GM21381 (cell line): ENCODE measurements at regions not wholly inside any gene's neighbourhood (a gene's known extent, or its start where the extent isn't known, plus 50 kb on each side); places are given as distances from the start of the nearest gene placed in this dataset.

ENCODE experiments used
- ATAC-seq: cut with Tn5 transposase; IDR thresholded peaks from one replicate; pipeline ENCODE4 v1.9.1; 2021; ENCODE audit warnings: mild to moderate bottlenecking, moderate library complexity; ENCODE audit not compliant: unreplicated experiment

DNA sequence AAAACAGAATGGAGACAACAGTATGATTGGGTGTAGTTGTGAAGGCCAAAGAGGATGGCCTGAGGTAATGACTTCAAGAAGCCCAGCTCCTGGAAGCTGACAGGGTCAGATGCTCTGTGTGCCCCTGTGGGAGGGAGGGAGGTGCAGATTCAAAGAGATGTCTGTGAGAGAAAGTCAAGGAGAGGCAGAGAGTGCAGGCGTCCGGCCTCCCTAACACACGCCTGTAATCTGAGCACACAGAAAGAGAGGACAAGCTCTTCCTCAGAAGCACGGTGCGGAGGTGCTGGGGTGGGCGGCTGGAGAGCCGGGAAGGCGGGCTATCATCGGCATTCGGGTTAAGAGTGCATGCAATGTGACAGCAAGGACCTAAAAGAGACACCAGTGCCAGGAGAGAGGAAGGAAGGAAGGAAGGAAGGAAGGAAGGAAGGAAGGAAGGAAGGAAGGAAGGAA is 238.2 kb upstream of the HES1 start:
- no peak for ATAC-seq

DNA sequence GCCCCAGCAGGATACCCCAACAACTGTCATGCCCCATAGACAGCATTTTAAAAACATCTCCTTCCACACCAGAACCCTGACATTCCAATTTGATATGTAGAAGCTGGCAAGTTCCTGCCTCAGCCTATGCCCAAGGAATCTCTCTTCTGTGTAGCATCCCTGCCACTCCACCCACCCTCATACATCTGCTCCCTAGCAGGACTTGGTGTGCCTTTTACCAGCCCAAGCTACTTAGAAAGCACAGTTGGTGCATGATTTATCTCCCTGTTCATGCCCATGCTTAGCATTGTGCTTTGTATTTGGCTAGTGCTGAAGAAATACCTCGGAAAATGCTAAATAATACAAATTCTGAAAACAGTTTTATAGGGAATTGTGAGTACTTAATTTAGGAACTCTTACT is 236.9 kb upstream of the HES1 start:
- no peak for ATAC-seq

DNA sequence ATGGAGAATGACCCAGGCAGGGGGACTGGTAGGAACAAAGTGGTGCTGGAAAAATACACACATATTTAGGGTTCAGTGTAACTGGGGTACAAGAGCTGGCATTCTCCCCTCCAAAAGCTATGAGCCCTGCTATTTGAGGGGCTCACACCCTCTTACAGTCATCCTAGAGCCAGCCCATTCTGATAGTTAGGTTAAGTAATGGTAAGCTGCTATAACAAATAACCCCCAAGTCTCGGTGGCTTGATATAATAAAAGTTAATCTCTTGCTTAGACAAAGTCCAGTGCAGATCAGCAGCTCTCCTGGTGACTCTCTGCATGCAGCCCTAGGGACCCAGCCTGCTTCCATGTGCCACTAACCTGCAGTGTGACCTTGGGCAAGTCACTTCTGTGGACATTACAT is 234.9 kb upstream of the HES1 start:
- ATAC-seq: no peak

DNA sequence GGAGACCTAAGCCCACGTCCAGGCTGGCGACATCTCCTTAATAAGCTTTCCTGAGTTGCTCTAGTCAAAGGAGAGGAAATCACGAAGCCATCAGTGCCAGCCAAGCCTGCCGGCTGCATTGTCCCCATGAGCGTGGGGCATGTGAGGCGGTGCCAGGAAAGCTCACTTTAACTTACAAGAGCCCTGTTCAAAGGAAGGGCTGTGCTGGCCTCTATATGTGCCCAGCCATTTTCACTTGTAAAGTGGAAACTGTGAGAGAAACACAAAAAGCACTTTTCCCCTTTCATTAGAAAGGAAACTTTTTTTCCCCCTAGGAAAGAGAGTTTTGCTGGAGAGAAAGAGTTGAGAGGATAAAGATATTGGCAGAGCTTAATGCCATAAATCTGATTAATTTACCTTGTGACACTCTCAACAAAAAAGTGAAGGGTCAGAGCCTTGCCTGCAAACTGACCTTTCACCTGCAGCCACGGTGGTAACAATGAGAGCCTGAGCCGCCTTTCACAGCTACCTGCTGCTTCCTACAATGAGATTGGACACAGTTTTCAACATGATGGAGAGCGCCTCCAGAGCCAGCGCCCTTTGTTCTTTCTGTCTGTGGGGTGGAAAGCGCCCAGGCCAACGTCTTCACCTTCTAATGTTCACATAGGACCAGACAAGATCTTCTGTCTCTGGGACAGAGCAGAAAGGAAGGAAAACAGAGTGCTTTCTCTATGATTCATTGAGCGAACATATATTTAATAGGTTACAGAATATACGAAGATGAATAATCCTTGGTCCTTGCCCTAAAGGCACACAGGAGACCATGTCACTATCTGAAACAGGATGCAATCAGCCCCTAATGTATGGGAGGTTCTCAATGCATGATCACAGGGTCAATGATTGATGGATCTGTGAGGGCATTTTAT is 233.1 kb upstream of the HES1 start:
- no peak for ATAC-seq

DNA sequence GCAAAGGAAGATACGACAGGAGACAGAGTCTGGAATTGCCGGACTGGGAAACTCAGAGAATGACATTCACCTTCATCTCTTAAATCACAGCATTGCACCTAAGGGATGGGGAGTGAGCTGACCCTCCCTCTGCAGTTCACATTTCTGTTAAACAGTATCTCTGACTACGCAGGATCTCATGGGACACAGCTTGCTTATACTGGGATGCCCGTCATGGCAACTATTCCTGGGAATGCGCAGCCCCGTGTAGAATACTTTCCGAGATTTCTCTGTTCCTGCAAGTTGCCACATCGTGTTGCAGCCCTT is 232.5 kb upstream of the HES1 start:
- no peak for ATAC-seq

DNA sequence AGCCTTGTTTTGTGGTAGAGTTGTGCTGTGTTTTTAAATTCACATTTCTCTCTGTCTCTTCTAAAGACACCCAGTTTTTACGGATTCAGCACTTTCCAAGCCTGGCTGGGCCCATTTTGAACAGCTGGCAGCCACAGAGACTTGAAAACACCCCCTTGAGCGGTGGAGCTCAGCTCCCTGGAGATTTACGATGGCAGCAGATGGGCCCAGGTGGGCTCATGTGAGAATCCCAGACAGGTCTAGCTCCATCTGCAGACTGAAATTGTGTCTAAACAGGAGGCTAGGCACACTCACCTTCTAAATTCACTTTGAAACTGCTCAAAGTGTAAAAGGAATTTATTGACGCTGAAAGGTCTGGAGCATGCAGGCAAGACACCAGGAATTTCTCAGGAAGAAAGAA is 232.0 kb upstream of the HES1 start:
- no peak for ATAC-seq

DNA sequence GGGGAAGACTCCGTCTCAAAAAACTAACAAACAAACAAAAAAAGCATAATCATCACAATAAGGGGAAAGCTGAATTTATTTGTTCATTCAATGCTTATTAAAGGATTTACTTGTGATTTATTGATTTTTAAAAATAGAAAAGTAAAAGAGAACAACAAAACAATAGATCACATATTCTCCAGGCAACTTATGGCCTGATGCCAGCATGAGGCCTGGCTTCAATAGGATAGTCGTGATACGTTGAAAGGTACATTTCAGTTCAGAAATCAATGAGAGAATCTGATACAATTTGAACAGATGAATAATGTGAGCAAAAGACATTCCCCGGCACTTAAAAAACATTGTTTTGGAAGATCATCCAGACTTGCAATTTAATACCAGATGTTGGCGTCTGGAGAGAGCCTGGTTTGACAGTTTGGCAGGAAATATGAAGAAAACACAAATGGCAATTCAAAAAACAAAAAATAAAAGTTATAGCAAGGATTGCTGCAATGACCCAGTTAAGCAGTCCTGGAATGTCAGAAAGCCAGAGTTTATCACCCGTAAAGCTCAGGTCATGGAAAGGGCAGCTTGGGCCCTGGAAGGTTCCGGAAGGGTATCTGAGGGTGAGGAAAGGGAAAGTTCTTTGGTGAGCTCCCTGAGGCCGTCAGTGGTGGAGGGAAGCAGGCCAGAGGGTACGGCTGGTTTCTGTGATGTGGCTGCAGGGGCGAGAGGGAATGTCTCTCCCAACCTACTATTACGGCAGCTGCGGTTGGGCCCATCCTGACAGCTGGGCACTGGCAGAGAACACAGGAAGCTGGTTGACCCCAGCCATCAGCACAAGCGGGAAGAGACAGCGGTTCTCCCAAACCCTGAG is 230.2 kb upstream of the HES1 start:
- ATAC-seq: no peak

DNA sequence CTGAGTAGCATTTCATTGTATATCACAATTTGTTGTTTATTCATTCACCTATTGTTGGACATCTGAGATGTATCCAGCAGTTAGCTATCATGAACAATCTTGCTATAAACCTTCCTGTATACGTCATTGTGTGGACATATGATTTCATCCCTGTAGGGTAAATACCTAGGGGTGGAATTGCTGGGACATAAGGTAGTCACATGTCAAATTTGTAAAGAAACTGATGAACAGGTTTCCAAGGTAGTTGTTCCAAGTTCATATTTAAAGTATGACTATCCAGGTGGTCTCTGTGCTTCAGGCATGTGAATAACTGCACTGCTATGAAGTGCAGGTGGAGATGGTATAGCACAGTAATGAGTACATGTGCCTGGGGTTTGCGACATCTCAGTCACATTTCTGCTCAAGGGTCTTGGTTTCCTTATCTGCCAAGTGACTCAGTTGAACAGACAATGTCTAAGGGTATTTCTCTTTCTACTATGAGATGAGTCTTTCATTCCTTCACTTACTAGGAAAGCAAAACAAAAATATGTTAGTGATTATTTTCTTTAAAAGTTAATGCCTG is 229.0 kb upstream of the HES1 start:
- no peak for ATAC-seq

DNA sequence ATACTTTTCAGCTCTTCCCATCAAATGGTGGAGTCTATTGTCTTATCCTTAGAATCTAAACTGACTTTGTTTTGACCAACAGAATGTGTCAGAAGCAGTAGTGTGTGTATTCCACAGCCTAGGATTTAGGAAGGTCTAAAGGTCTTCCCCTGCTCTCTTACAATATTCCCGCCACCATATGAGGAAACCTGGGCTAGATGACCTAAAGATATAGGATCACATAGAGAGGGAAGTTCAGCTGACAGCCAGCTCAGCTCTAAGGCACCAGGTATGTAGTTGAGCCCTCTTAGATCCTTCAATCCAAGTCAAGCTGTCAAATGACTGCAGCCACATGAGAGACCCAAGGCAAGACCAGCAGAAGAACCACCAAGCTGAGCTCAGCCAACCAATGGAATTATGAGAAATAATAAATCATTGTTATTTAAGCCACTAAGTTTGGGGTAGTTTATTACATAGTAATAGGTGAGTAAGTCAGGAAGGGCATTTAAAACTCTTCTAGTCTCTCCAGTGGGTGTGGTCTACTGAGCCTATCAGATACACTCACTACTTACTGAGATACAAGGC is 227.7 kb upstream of the HES1 start:
- ATAC-seq: no peak

DNA sequence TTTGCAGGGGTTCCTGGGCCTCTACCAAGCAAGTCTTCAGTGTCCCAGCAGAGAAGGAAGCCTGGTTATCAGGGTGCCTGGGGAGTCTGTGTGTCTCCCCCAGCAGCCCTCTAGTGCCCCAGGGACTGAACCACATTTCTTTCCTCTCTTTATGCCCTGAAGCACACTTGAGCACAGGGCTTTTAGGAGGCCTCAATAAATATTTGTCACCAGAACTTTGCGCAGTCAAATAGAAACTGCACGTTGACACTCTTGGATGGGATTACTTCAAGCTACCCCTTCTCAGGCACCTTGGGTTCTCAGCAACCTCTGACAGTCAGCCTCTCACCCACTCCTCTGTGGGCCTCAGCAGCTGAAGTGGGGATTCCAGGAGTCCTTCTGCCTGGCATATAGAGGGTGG is 226.6 kb upstream of the HES1 start:
- no peak for ATAC-seq

DNA sequence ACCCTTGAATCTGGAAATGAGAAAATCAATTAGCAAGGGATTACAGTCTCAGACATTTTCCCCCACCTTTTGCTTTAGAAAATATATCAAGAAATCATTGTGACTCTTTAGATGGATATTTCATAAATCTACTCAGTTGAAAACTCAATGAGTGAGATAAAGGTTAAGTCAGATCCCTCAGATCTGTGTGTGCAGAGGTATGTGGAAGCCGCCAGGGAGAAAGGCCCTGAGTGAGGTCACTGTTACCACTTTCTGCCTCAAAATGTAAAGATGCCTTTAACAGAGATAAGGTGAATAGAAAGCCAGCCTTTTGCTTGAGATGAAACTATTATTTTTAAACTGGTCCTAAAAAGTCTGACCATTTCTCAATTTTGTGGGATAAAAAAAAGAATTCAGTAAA is 225.6 kb upstream of the HES1 start:
- ATAC-seq: no peak

DNA sequence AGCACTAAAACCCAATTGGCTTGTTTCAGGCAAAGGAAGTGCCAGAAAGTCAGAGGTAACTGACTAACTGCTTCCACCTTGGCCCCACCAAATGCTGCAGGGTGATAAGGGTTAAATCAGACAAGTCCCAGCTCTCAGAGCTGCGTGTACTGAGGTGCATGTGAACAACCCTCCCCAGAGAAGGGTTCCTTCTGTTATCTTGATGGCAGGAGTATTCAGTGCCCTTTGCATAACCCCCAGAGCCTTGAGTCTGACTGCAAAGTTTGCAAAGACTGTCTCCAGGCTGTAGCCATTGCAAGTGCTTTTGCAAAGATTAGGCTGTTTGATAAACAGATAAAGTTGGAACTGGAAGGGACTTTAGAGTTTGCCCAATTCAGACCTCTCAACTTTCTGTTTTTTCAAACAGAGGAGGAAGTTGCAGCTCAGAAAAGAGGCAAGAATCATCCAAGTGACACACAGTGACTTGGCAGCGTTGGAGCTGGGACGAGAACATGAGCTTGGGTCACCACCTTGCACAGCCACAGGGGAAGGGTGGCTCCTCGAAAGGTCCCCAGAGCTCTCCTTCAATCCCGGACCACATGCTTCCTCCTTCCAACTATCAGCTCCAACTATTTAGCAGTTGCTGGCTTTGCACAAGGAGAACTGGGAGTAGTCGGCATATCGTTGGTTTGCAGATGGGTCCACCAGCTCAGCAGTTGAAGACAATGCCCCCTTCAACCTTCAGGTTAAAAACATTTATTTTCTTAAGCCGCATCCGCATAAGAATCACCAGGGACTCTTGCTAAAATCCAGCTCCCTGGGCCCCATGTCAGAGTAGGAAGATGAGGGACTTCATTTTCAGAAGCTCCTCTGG is 224.8 kb upstream of the HES1 start:
- ATAC-seq: no peak

DNA sequence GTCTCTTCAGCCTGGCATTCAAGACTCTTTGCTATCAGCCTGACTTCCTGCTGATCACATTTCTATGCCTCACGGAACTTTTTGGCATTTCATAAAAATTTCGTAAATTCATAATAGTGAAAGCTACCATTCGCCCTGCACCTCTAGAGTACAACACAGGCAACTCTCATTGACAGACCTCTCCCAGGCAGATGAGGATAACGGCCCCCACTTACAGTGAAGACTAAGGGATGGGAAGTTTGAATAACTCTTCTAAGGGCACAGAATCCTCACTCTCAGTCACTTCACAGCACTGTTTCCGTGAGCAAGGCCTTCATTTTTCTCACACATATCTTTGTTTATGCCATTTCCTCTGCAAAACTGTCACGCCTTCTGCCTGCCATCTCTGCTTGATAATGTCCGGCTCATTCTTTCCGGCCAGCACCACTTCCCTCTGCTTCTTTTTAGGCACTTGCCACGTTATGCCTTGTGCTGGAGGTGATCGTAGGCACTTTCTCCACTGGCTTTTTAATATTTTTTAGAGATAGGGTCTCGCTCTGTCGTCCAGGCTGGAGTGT is 224.1 kb upstream of the HES1 start:
- no peak for ATAC-seq

DNA sequence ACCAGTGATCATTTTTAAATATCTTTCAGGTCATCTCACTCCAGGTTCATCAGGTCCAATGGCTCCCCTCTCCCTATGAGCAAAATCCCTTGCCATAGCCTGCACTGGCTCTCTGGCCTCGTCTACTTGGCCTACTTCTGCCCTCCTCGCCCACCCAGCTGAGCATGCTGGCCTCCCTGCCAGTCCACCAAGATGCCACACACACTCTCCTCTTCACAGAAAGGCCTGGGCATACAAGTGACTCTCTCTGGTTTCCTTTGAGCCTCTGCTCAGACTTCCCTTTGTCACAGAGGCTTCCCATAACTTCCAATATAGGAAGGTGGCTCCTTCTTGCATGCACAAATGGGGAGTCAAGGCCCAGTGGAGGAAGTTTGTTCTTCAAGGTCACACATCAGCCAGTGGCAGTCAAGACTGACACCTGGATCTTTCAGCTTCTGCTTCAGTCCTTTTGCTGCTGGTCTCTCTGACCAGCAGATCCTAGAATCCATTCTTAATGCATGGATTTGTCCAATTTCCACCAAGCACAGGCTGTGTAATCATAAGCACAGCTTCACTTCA is 223.2 kb upstream of the HES1 start:
- no peak for ATAC-seq

DNA sequence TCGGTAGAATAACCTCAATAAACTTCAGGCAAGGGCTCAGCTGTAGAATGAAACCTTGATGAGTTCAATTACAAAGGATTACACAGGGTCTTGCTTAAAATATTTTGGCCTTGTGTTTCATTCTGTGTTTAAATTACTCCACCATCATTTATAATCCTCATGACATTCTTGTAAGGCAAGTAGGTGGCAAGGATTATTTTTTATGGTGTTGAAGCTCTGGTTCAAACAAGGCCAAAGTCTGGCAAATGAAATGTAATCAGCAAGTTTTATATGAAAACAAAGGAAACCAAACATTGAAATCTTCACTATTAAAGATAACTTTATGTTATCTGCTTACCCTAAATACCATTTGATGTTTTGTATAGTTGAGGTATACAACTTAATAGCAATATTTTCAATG is 221.3 kb upstream of the HES1 start:
- ATAC-seq: no peak

DNA sequence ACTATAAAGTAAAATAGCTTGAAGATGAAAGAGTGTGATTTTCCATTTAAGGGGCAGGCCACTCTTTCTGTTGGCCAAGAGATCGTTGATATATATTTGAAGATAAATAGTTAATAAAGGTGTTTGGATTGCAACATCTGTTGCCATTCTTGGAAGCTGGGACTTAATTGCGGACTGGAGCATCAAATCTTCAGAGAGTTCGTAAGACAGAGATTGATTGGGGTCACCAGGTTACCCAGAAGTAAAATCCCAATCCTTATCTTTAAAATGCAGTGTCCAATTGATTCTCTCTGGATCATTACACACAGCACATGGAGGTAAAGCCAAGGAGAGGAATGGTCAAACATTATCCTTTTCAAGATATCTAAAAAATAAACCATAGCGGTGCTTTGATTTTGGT is 220.8 kb upstream of the HES1 start:
- ATAC-seq: no peak

DNA sequence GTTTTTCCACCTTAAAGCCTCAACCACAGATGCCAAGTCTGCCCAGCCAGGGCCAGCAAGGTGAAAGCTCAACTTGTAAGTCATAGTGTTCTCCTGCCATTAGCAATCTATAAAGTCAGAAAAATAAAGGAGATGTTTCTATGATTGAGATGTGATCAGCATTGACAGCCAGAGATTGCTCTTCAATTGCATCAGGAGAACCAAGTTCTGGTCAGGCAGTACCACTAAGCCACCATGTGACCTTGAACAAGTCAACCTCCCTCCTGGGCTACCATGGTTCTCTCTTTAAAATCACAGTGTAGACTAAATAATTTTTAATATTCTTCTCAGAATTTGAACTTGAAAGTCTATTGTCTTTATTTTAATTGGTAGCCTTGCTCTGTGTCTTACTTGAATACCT is 220.3 kb upstream of the HES1 start:
- ATAC-seq: no peak

DNA sequence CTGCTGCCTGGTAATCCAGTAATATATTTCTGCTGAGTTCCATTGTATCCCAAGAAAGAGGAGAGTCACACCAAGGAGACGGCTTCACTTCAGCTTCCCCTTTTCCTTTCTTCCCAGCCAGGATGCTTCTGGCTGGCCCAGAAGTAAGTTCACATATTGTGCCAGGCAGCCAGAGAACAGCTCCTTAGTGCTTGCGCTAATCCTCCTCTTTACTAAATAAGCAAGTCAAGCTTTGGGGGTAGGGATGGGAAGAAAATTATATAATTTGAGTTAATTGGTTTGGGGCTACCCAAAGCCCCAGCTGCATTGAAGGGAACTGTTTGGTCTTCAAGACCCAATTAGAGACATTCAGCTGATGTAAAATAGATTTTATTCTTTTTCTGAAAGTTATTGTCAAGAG is 218.8 kb upstream of the HES1 start:
- no peak for ATAC-seq

DNA sequence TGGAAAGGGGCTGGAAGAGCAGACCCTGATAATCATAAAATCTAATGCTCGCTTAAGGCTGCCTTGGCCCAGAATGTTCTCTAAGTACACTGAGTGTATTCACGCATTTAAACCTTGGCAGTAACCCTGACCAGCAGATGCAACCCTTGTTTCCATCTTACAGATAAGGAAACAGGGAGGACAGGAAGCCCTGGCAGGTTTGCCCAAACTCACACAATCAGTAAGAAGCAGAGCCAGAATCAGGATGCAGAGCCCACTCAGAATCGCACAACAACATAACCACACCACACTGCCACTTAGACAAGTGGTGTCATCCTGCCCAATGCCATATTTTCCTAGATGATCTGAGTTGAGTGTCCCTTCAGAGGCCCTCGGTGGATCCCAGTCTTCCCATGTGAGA is 214.5 kb upstream of the HES1 start:
- ATAC-seq: no peak
